HG02852 (cell line): ENCODE measurements at regions not wholly inside any gene's neighbourhood (a gene's known extent, or its start where the extent isn't known, plus 50 kb on each side); places are given as distances from the start of the nearest gene placed in this dataset.
A peak's percentile ranks its signal among the peaks of the same experiment; 100 is the strongest.

Experiments
- ATAC-seq: cut with Tn5 transposase; IDR thresholded peaks from one replicate; pipeline ENCODE4 v1.9.1; 2021; ENCODE audit warnings: mild to moderate bottlenecking, moderate library complexity; ENCODE audit not compliant: unreplicated experiment

DNA sequence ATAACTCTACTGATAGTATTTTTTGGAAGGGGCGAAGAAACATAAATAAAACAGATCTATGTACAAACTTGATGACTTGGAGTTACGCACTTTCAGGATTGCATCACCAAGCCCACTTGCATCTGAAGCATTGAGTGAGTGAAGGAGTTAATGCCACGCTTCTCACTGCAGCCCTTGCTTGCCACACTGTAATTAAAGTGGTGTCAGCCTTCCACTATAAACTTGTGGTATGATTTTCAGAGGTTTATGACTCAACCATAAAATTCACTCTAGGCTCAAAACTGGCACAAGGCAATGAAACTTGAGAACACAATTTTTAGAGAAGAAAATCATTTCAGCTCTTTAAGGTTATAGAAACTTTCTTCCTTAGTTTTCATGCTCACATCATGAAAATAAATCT, 93.9 kb upstream of the PRMT6 start:
- no peak for ATAC-seq

DNA sequence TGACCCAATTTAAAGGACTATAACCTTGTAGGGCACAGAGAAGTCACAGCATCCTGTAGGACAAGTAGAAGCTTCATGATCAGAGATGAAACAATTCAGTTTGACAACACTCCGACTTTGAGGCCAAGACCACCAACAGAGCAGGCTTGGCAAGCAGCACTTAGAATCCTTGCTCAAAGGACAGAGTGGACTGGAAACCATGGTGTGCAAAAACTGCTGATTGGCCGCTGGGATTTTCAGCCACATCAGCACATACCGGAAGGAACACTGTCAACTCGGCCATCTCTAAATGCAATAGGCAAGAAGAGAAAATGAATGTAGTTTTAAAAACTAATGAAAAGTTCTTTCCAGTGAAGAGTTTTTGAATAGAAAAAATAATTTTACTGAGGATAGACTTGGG, 92.0 kb upstream of the PRMT6 start:
- ATAC-seq, result no peak

DNA sequence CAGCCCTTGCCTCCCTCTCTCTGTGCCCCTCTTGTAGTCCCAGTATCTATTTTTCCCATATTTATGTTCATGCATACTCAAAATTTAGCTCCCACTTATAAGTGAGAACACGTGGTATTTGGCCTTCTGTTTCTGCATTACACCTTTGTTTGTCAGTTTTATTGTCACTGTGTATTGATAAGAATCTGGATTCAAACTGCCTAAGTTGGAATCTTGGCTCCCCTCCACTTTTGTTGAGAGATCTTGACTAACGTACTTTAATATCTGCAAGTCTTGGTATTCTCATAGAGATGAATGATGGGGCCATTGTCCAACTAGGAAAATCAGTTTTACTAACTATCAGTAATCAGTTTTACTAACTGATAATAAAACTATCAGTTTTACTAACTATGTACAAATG, 87.8 kb upstream of the PRMT6 start:
- no peak for ATAC-seq

DNA sequence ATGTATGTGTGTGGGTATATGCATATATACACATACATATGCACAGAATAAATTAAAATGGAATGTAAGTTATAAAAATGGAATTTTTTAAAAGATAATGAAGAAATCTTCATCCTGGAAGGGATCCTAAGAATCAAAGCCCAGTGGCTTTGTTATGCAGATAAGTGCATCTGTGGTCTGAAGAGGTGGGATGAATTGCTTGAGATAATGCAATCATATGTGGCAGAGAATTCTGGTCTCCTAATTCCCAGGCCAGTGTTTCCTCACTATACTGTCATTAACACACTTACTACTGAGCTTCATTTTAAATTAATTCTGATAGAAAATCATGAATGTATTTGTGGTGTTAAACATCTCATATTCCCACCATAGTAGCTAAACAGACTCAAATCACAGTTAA, 86.7 kb upstream of the PRMT6 start:
- ATAC-seq, result no peak

DNA sequence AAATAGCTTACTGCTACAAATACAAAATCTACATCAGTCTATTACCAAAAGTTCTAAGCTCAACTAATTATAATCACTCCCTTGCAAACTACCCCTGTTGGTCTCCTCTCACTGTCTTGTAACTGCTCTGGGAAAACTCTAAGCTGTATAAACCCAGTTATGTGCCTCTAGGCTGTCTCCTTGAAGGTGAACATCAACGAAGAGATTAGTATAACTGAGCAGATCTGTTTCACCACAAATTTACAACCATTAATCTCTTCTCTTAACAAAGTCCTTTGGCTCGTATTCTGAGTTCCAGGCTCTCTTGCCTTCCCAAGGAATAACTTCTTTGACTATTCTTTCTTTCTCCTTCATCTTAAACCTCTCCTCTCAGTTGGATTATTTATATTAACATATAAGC, 84.4 kb upstream of the PRMT6 start:
- no peak for ATAC-seq

DNA sequence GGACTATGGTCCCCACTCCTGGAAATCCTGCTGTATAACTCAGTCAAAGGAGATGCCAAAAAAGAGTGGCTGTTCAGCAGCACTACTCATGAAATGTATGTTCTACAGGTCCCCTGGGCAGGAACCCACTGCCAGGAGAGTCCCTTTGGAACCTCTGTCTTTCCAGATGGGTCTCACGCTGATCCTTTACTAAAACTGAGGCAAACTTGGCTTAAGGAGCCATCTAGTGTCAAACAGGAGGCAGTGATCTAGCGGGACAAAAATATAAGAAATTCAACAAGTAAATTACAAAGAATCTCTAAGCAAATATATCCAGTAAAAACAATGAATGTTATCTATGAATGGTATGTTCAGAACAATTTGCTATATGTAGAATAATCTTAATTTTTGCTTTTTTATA, 80.5 kb upstream of the PRMT6 start:
- ATAC-seq, result no peak

DNA sequence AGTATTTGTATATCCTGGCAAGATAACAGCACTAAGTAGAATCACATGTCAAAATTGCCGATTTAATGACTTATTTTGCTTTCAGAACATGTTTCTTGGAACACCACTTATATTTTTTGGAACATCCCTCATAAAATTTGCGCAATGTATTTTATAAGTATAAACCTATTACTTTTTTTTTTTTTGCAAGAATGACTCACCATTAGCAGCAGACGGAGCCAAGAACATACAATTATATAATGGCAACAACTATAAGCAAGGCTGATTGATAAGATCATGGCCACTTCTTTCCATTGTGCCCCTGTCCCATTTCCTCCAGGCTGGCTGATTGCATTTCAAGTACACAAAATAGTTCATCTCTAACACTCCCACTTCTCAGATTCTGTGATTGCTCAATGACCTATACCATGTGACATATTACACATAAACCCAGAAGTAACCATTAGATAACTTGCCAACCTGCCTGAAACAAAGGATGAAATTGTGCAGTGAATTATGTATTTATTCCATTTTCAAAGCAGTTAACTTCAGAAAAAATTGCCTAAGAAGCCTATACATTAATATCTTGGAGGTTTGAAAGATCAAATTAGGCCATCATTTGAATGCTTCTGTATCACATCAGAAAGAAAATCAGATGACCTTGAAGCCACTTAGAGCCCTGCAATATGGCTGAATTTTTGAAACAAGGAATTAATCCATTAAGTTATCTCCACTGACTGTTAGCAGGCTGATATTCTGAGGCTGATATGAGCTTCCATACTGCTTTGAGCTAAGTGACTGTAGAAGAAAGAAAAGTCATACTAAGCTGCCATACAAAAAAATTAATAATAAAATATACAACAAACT, 77.8 kb upstream of the PRMT6 start:
- ATAC-seq, result no peak

DNA sequence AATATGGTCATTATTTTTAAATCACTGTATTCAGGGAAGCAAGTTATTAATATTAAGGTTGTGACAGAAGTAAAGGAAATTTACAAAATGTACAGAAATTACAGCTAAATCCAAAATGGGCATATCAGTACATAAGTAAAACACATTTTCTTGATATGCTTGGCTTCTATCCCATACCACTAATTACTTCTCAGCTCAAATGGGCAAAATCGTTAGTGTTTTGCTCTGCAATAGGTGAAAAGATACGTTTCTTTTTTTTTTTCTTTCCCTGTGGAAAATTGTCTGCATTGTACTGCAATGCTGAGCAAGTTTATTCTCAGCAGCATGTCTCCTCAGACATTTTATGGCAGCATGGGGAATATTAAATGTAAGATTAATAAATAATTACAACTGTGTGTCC, 77.1 kb upstream of the PRMT6 start:
- ATAC-seq, result no peak

DNA sequence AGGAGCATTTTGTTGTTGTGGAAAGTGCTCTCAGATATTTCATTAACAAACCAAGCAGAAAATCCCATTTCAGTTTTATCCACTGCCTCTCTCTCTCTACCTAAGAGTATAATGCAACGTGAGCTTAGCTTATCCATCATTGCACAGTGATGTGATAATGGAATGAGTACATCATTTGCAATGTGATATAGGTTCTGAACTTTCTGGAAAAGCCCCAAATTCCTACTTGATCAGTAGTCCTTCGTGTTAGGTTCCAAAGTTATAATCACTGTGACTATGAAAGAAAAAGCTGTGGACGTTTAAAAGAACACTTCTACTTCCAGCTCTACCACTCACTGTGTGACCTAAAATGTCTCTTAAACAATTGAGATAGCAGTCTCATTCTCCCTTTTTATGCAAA, 76.4 kb upstream of the PRMT6 start:
- no peak for ATAC-seq

DNA sequence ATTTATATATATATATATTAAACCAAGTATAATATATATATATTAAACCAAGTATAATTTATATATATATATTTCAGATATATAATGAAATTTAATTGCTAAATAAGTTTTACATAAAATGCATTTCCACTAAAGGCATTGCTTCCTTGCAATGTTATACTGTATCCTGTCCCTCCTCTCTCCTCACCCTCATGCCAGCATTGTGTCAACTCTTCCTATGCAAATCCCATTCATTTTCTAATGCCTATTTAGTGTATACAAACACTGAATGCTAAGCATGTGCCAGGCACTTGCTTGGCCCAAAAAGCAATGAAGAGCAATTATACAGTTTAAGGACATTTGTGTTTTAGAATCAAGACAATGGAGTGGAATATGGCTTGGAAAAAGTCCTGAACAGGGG, 71.7 kb upstream of the PRMT6 start:
- ATAC-seq, result no peak

DNA sequence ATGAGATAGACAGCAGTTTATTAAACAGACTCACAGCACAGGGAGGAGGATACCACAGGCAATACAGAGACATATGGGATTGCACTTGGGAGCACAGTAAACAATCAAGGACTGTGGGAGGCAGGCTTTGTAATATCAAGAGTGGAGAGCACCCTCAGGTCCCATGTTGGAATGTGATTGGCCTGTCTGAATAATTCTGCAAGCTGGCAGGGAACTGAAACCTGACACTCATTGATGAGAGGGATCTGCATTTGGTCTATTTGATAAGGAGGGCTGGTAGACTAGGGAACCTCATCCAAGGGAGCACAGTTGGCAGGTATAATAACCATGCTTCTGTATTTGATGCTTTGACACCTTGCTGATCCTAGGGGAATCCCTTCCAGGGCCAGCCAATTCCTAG, 69.9 kb upstream of the PRMT6 start:
- ATAC-seq, result no peak

DNA sequence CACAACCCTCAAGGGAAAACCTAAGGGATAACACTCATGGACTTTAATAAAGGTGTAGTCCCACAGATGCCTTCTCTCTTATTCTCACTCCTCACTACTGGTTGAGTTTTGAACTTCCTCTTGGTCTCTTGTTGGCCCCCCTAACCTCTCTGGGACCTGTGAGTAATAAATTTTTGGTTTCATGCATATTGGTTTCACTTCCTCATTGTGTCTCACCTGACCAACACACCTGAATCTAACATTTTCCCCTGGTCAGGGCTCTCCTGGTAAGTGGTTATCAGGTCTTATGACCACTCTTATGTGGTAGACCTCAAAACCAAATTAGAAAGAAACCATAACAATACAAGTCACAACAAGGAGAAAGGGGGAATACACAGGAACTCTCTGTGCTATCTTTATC, 60.5 kb upstream of the PRMT6 start:
- peak; percentile 95 for ATAC-seq

DNA sequence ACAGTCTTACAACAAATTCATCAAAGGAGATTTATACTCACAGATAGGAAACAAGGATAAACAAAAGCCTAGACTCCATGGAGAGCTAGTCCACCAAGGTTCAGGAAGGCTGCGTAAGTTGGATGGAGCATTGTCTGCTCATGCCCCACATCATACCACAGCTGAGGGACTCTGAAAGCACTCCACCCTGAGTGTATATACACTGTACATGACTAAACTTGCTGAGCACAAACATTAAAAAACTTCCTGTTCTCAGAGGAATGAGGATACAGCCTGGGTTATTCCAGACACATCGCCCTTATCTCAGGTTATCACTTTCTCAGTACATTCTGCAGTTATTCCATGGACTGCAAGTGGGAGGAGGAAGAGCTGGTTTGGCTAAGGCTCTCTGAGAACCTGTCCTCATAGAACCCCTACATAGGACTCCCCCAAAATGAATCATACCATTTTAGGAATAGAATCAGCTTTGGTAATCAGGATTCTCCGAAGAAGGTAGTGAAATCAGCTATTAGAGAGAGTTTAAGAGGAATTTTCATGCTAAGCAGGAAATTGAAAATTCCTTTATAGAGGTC, 58.0 kb upstream of the PRMT6 start:
- no peak for ATAC-seq

DNA sequence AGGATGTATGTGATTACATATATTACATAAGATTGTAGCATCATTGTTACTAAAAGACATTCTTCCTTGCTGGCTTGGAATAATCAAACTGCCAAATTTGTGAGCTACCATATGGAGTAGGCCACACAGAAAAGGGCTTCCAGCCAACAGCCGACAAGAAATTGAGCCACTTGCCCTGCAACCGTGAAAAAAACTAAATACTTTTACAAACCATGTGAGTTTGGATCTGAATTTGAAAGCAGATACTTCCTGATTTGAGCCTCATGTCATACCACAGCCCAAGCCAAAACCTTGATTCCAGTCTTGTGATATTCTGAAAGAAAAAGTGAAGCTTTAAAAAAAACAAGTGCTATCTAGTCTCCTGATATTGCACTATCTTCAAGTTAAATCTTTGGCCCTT, 55.6 kb upstream of the PRMT6 start:
- ATAC-seq, result no peak

DNA sequence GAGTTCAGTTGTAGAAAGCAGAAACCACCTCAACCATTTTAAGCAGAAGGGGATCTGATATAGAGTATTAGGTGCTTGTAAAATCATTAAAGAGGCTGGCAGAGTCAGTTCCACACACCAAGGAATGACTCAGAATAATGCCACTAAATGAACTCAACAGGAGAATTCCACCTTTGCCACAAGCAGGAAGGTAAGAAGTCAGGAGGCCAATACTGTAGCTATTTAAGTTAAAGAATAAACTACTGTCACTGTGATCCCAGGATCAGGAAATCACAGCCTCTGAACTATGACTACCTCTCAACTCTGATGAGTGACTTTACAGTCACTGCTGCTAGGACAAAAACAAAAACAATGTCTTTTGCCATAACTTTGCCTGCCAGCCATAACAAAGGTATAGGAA, 52.5 kb upstream of the PRMT6 start:
- ATAC-seq, result no peak

DNA sequence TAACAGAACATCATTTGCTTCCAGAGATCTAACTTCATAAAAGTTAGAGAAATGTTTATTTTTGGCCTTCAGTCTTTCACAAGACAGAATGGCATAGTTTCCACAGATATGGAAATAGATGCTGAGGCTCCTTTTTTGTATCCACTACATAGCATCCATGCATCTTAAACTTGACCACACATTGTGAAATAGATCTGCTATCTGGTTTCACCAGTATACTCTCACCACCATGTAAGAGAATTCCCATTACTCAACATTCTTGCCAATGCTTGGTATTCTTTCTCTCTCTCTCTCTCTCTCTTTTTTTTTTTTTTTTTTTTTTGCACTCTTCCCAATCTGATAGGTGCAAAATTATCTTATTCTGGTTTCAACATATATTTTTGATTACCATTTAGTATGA, 52.1 kb upstream of the PRMT6 start:
- ATAC-seq, result no peak
